HG03442 (cell line): ENCODE measurements at regions not wholly inside any gene's neighbourhood (a gene's known extent, or its start where the extent isn't known, plus 50 kb on each side); places are given as distances from the start of the nearest gene placed in this dataset.

ENCODE experiments used
- ATAC-seq: cut with Tn5 transposase; IDR thresholded peaks from one replicate; pipeline ENCODE4 v1.9.1; 2021; ENCODE audit warnings: mild to moderate bottlenecking, moderate library complexity; ENCODE audit not compliant: unreplicated experiment

DNA sequence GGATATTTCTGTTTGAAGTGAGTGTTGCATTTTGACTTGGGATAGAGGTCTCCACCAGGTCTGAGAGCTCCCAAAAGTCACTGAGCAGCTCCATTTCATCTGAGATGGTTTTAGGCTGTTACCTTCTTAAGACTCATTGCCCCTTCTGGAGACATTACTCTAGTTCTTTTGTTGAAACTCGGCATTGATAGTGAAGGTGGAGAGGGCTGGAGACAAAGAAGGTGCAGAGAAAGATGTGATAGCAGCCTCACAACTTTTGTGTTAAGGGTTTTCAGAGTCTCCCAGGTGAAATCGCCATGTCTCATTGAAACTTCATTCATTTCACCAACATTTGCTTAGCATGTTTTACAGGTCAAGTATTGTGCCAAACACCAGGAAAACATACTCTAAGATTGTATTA is 219.6 kb downstream of the INSIG2 start:
- ATAC-seq = no peak

DNA sequence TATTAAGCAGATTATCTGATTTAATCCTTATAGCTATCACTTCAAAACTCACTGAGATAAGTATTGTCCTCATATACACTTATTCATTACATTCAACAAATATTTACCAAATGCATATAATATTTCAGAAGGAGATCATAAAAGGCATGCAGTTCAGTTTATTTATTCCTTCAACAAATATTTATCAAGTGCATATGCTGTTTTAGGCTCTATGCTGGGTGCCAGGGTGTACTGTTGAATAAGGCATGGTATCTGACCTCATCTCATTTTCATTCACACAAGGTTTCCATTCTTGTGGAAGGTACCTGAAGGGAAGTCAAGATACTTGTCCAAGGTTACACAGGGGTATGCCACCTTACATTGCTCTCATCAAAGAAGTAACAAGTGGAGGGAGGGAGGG is 213.0 kb downstream of the INSIG2 start:
- no peak for ATAC-seq

DNA sequence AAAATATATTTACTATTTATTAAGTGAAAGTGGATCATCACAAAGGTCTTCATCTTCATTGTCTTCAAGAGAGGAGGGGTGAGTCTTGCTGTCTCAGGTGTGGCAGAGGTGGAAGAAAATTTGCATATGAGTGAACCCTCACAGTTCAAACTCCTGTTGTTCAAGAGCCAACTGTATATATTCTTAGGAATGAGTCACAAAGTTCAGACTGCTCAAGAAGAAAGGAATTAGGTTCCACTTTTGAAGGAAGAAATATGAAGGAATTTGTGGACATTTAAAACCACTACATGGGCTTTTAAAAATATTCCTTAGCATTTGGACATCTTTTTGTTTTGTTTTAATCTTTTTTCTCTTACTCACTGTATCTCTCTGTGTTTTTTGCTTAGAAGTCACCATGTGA is 212.6 kb downstream of the INSIG2 start:
- no peak for ATAC-seq

DNA sequence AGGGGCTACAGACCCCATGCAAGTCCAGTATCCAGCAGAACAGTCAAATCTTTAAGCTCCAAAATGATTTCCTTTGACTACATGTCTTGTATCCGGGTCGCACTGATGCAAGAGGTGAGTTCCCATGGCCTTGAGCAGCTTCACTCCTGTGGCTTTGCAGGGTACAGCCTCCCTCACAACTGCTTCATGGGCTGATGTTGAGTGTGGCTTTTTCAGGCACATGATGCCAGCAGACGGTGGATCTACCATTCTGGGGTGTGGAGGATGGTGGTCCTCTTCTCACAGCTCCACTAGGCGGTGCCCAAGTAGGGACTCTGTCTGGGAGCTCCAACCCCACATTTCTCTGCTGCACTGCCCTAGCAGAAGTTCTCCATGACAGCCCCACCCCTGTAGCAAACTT is 208.4 kb downstream of the INSIG2 start:
- no peak for ATAC-seq

DNA sequence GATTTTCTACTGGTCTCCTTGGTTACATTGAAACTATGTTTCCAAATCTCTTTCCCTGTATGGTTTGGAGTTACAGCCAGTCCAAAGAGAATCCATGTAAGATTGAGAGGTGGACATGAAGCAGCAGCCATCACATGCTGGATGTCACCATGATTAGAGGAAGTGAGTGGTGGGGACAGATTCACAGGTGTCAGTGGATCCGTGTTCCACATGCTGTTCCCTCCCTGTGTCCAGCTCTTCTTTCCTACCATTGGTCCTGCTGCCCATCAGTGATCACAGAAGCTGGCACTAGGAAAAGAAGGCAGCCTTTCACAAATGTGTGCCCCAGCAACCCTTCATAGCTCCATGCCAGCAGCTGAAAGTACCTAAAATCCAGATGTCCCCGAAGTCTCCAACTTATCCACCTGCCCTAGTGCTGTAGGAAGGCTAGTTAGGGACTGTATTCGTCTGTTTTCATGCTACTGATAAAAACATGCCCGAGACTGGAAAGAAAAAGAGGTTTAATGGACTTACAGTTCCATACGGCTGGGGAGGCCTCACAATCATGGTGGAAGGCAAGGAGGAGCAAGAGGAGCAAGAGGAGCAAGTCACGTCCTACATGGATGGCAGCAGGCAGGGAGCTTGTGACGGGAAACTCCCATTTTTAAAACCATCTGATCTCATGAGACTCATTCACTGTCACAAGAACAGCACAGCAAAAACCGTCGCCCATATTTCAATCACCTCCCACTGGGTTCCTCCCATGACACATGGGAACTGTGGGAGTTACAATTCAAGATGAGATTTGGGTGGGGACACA is 207.5 kb downstream of the INSIG2 start:
- no peak for ATAC-seq

DNA sequence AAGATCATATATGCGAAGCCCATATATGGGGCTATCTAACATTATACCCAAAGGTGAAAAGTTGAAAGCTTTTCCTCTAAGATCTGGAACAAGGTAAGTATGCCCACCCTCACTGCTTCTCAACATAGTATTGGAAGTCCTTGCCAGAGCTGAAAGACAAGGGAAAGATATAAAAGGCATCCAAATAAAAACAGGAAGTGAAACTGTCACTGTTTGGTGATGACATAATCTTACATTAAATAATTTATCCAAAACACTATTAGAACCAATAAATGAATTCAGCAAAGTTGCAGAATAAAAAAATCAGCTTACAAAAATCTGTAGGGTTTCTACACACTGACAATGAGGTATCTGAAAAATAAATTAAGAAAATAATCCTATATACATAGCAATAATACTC is 205.8 kb downstream of the INSIG2 start:
- no peak for ATAC-seq

DNA sequence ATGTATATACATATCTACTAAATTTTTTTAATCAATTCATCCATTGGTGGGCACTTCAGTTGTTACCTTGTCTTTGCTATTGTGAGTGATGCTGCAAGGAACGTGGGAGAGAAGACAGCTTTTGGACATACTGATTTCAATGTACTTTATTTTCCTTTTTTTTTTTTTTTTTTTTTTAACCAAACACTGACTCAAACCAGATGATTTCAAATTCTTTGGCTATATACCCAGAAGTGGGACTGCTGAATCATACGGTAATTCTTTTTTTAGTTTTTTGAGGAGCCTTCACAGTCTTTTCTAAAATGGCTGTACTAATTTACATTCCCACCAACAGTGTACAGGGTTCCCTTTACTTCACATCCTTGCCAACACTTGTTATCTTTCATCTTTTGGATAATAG is 204.7 kb downstream of the INSIG2 start:
- no peak for ATAC-seq

DNA sequence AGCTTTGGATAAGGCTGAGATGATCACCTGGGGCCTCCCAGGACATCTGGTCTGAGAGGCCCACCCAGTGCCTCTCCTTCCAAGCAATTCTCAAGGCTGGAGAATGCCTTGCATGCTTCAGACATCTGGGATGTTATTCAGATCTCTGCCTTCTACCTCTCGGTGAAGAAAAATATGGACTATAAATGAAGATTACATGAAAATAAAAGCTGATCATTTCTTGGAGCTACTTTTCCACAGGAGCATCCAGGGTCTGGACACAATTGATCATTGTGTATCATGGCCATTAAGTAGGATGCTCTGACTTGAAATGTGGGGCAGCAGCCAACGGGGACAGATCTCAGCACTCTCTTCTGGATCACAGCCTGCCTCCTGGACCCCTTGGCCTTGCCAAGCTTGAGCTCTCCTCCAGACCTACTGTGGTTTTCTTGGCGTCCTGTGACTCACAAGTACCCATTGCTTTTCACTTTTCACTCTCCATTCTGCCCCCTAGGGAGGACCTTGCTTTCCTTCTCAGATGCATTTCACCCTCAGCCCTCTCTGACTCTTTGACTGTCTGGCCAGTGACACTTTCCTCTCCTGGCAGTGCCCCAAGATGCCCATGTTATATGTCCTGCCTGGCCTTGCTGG is 203.1 kb downstream of the INSIG2 start:
- ATAC-seq = no peak

DNA sequence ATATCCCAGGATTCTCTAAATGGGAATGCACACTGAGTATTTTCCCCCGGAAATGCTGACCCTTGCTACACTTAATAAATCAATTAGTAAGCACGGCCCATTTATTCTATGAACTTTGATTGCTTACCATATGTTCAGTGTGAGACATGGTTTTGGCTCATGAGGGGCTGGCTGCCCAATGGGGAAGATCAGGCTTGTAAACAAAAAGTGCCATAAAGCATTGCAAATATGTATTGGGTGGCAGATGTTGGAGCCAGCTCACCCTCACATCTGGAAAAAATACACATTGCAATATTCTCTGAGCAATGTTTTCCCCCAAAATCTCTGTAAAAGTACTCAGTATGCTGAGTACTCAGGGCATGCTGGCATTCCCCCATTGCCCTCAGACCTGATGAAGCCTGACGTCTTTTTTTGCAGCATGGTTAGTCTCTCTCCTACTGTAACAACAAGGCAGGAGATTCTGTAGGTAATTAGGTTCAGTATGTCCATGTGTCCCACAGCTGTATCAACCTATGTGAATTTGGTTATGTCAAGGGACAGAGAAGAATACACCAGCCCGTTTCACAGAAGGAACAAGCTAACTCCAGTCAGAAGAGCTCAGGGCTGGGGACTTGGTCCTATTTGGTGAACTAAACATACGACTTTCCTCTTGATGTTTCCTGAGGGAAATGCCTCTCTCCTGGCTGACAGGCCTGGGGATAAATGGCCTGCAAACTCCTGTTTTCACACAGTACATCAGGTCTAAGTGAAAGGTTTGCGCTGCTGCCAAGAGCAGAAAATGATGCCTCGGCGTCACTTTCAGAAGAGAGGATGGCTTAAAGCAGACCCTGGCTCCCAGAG is 202.4 kb downstream of the INSIG2 start:
- no peak for ATAC-seq

DNA sequence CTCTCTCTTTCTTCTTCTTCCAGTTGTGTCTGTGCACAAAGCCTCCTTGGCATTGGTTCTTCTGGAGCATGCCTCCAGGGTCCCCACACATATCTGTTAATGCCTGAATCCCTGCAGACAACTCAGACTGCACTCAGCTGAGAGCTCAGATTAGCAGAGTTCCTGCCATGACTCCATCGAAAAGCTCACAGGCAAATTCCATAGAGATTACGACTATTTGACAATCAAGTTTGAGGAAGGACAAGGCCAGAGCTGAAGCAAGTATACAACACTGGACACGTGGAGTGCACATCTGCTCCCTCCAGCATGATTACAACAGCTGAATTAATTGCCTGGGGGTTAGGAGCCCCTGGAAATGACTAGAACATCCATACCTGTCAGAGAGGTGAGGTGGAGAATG is 190.7 kb downstream of the INSIG2 start:
- no peak for ATAC-seq

DNA sequence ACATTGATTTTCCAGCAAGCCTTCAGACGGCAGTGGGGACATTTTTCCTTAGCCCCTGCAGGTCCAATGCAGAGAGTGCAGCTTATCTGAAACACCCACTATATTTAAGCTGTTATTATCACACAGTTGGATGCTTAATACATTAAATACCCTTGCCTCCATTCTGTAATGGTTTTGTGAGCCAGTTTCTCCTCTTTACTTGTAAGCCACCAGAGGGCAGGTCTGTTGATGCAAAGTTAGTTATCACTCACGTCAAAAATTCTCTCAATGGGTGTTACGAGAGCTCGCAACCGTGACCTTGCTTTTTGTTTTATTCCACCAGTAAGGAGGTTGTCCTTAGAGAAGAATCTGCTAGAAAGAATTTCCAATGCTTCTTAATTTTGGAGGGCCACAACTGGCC is 189.8 kb downstream of the INSIG2 start:
- ATAC-seq = no peak

DNA sequence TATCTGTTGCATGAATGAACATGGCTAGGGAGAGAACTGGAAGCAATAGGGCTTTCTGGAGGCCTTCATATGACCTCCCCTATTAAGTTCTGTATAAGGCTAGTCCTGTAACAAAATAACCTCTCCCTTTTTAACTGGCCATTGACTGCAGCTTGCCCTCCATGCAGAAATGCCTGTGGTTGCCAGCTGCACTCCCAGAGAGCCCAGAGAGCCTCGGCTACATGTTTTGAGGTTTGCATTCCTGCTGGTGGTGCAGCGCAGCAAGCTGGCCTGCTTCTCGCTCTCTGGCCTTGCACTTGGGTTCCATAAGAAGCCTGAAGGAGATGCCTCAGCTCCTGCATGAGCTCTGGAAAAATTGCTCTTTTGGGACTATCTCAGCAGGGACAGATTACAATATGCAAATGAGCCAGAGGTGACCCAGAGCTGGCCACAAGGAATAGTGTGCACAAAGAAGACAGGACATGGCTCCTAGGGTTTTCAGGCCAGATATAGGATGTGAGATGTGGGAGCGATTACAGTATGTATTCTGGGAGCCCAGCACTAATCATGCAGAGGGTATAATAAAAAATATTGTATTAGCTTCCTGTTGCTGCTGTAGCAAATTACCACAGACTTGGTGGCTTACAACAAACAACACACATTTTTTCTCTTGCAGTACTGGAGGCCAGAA is 186.7 kb downstream of the INSIG2 start:
- no peak for ATAC-seq

DNA sequence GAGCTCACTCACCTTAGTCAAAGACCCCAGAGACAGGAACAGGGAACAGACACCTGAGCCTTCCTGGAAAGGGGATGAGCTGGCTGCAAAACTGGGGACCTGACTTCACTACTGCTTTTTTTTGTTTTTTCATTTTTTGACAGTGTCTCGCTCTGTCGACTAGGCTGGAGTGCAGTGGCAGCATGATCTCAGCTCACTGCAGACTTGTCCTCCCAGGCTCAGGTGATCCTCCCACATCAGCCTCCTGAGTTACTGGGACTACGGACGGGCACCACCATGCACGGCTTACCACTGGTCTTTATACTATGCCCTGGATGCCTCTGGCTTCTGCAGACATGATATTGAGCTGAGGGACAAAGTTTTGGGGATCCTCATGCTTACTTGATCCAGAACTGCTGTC is 184.1 kb downstream of the INSIG2 start:
- no peak for ATAC-seq

DNA sequence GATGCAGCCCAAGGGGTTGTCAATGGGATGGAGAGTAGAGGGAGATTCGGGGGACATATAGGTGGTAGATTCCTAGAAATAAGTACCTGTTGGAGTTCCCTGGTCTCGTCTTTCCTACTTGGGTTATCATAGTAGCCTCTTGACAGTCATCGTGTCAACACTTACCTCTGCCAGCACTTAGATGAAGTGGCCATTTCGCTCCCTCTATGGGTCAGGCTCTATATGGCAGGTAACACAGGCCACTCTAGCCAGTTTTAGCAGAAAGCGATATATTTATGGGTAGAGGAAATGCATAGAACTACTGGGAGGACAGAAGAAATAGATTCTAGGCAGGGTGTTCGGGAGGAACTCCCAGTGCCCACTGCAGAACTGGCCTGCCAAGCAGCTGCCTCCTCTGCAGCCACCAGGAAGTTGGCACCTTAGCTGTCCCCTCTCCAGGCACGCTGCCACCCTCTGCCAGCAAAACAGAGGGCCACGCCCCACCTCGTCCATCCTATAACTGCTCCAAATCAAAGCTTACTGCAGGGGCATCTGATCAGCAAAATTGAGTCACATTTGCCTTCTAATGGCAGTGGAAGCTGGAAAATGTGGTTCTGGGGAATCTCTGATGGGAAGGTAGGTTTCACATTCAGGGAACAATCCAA is 181.3 kb downstream of the INSIG2 start:
- no peak for ATAC-seq

DNA sequence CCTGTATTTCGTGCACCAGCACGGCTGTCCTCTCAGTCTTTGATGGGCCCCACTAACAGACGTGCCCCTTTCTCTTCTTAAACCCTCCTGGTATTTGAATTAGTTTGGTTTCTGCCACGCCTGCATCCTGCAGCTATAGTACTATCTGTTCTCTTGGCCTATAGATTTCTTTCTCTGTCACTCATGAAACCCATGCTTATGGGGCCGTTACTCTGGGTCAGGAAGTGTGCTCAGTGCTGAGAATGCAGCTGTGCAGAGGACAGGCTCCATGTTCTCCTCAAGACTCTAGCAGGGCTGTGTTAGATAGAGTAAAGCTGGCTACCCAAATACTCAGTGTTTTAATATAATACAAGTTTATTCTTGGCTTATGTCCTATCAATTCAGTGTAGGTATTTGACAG is 180.0 kb downstream of the INSIG2 start:
- peak; percentile 42 for ATAC-seq

DNA sequence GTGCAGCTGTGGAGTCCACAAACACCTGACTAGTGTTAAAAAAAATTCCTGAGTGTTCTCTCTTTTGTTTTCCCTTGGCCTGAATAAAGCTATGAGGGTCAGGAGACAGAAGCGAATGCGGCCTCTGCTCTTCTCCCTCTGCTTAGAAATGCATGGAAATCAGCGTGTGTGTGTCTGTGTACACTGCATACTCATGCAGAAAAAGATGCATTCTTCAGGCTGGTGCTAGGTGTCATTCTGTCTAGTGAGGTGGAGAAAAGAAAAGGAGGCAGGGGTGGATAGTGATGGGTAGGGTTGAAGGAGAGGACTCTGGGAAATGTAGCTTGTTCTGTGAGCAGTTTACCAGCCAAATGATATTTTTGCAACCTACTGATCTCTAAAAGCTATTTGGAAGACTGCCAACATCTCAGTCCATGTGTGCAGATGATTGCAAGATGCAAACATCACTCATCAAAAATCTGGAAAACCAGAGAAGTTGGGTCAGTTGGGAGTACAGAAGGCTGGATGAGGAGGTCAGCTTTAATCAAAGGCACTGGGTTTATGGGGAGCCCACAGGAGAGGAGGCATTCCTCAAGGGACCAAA is 177.7 kb downstream of the INSIG2 start:
- no peak for ATAC-seq

DNA sequence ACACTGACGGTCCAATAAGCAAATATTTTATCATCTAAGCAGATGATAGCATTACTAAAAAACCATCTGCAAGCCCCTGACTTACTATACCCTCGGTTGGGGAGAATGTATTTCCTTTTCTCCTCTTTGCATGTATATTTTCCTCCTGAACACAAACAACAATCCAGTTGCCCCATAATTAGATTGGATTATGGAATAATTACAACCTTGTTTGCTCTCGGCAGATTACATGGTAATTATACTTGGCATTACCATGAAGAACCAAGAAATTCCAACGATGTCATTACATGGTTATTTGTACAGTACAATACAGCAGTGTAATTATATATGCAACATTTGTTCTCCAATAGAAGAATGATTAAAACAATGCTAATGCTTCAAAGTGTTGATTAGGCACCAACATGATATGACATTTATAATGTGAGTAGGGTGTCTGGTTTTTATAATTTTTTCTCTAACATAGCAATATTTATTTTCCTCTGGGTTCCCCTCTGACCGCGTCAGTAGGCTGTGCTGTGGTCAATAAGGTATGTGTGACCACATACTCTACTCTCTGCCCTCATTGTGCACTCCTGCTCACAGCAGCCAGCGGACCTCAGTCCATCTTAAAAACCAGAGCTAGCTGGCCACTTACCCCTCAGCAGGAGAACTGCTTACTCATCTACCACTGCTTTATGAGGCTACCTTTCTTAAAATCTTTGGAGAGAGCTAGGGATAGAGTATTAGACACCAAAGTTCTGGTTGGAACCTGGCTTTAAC is 176.1 kb downstream of the INSIG2 start:
- no peak for ATAC-seq

DNA sequence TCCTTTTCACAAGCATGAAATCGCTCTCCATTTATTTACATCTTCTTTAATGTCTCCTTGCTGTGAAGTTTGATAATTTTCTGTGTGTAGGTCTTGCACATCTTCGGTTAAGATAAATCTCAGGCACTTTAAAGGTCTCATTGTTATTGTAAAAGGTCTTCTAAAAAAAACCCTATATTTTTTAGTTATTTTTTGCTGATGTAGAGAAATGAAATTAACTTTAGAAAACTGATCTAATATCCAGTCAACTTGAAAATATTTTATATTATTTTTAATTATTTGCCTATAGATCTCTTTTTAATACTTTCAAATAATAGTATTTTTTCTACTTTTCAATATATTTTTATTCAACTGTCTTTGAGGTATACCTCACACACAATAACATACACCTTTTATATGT is 169.4 kb downstream of the INSIG2 start:
- ATAC-seq = no peak

DNA sequence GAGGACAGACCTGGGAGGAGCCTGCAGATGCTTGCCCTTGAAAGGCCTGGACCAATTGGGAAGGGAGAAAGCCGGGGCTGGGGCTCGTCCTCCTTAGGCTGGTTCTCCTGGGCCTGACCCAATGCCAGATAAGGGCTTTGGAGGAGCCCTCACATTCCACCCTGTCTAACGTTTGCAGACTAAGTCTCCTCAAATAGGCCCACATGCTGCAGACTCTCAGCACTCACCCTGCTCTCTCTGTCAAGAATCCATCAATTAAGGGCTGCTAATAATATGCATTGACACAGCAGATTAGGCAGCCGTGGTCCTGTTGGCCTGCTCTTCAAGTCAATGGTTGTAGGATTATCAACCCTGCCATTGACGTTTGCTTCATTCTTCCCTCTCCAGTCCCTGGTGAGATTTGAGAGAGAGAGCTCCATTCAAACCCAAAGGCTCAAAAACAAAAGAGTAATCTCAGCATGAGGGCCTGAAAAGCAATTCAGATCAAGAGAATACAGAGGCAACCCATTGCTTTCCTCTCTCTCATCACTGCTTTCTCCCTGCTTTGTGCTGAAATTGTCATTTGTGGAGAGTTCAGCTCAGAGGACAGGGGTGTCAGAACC is 167.6 kb downstream of the INSIG2 start:
- no peak for ATAC-seq
